NB4 (cell line): ENCODE measurements at regions not wholly inside any gene's neighbourhood (a gene's known extent, or its start where the extent isn't known, plus 50 kb on each side); places are given as distances from the start of the nearest gene placed in this dataset.

Experiments used
- MYC ChIP-seq: IDR thresholded peaks from 2 replicates; pipeline ENCODE4 v1.6.1; 2011; ENCODE audit warnings: low read depth, low read length
- POLR2A ChIP-seq: IDR thresholded peaks from 2 replicates; pipeline ENCODE4 v1.6.1; 2011; ENCODE audit warnings: mild to moderate bottlenecking; ENCODE audit not compliant: insufficient read length; ENCODE audit errors: extremely low read depth
- TF ChIP-seq, protein P1 (sequence below): IDR thresholded peaks from one replicate; pipeline ENCODE4 v1.5.1; 2012; ENCODE audit warnings: low read depth, low read length
- TF ChIP-seq, protein P2 (sequence below): IDR thresholded peaks from 2 replicates; pipeline ENCODE4 v1.6.1; 2011; ENCODE audit warnings: low read depth, low read length

DNA sequence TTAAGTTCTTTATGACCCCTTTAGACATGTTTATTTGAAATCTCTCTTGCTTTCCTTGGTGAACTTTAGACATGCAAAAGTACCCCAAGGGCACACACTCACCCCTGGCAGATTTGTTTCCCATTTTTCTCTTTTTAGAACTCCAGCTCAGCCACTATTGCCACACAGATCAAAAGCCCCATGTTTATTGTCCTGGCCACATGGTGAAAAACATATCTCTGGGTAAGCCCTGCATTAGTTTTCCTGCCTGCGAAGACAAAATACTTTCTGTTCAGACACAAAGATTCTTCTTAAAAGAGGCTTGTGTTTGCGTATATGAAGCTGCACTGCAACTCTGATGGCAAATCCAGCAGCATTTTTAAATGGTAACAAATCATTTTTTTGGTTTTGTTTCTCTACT lies 200.0 kb downstream of the POLR1F start:
- TF ChIP-seq, protein P1, sequence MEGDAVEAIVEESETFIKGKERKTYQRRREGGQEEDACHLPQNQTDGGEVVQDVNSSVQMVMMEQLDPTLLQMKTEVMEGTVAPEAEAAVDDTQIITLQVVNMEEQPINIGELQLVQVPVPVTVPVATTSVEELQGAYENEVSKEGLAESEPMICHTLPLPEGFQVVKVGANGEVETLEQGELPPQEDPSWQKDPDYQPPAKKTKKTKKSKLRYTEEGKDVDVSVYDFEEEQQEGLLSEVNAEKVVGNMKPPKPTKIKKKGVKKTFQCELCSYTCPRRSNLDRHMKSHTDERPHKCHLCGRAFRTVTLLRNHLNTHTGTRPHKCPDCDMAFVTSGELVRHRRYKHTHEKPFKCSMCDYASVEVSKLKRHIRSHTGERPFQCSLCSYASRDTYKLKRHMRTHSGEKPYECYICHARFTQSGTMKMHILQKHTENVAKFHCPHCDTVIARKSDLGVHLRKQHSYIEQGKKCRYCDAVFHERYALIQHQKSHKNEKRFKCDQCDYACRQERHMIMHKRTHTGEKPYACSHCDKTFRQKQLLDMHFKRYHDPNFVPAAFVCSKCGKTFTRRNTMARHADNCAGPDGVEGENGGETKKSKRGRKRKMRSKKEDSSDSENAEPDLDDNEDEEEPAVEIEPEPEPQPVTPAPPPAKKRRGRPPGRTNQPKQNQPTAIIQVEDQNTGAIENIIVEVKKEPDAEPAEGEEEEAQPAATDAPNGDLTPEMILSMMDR: no peak
- TF ChIP-seq POLR2A (no peak), MYC (no peak)
- TF ChIP-seq, protein P2, sequence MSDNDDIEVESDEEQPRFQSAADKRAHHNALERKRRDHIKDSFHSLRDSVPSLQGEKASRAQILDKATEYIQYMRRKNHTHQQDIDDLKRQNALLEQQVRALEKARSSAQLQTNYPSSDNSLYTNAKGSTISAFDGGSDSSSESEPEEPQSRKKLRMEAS: no peak
